Vagina (tissue), 2 donors: ENCODE measurements at regions not wholly inside any gene's neighbourhood (a gene's known extent, or its start where the extent isn't known, plus 50 kb on each side); places are given as distances from the start of the nearest gene placed in this dataset.

Source experiments
- DNase-seq, 2 donors: peaks; one replicate each; pipeline ENCODE4 v3.0.0-alpha.2; 2017; ENCODE audit errors: extremely low spot score in 2 of 2
- H3K27ac ChIP-seq: fragments of 200-600 bp; sonication (generic); one replicate; pipeline ENCODE4 v1.5.1; 2019
- H3K27me3 ChIP-seq: fragments of 200-600 bp; sonication (generic); one replicate; pipeline ENCODE4 v1.5.1; 2019
- H3K36me3 ChIP-seq, 2 donors: fragments of 200-600 bp; sonication (generic); one replicate each; pipeline ENCODE4 v1.5.1; 2017 to 2019
- H3K4me1 ChIP-seq: fragments of 200-600 bp; sonication (generic); one replicate; pipeline ENCODE4 v1.5.1; 2019
- H3K4me3 ChIP-seq, 2 donors: fragments of 200-600 bp; sonication (generic); 1 replicate in 1 of 2; 2 replicates in 1 of 2; pipeline ENCODE4 v1.5.1; 2016 to 2019
- H3K9me3 ChIP-seq: fragments of 200-600 bp; sonication (generic); one replicate; pipeline ENCODE4 v1.5.1; 2019
- CTCF ChIP-seq, 3 experiments: fragments of 450-650 bp in 2 of 3; fragments of 200-600 bp in 1 of 3; sonication (generic) in 1 of 3; IDR thresholded peaks; one replicate each; pipeline ENCODE4 v1.5.1; 2017 to 2019; ENCODE audit warnings: antibody characterized with exemption in 3 of 3, mild to moderate bottlenecking in 2 of 3, moderate library complexity in 2 of 3
- POLR2A ChIP-seq, 2 donors: fragments of 450-650 bp; IDR thresholded peaks; one replicate each; pipeline ENCODE4 v1.6.1; 2017; ENCODE audit warnings: antibody characterized with exemption in 2 of 2, mild to moderate bottlenecking in 2 of 2, moderate library complexity in 2 of 2
- POLR2AphosphoS5 ChIP-seq, 2 donors: sonication (generic); formaldehyde crosslinking; IDR thresholded peaks; one replicate each; pipeline ENCODE4 v1.9.0; 2017; ENCODE audit warnings: antibody characterized with exemption in 2 of 2, mild to moderate bottlenecking in 2 of 2, low read depth in 1 of 2; ENCODE audit not compliant: insufficient read depth in 1 of 2
- intact Hi-C: fragments of 100-400 bp; cut with DNase I; formaldehyde crosslinking; loops from one replicate; pipeline ENCODE4 v1.15.1; 2023

GRCh38 chr6:77403424-77403823 lies 59.9 kb downstream of the HTR1B start:
- no peaks in the 10 kb centered on the region for H3K9me3 ChIP-seq
- TF ChIP-seq POLR2A (IDR thresholded peaks at IDR 0.05): no peak
- TF ChIP-seq CTCF (IDR thresholded peaks at IDR 0.05): no peak
- no peak for TF ChIP-seq POLR2AphosphoS5 (IDR thresholded peaks at IDR 0.05; ENCODE audit: insufficient read depth in 1 of 2, low read depth in 1 of 2)
- no peaks in the 10 kb centered on the region for H3K4me1 ChIP-seq
- H3K27me3 ChIP-seq: no peaks in the 10 kb centered on the region
- H3K36me3 ChIP-seq: no peaks in the 10 kb centered on the region
- no peak for DNase-seq
- intact Hi-C loops: no loop called here
- H3K27ac ChIP-seq: no peak overlapping the region
- no peak overlapping the region for H3K4me3 ChIP-seq

- Histone ChIP-seq H3K9me3 (no peaks in the 10 kb centered on the region), H3K27ac (no peak overlapping the region), H3K4me3 (no peak overlapping the region), H3K4me1 (no peaks in the 10 kb centered on the region), H3K36me3 (no peaks in the 10 kb centered on the region), H3K27me3 (no peaks in the 10 kb centered on the region)
- intact Hi-C loops: no loop called here
- TF ChIP-seq POLR2A (IDR thresholded peaks at IDR 0.05) (no peak), POLR2AphosphoS5 (IDR thresholded peaks at IDR 0.05; ENCODE audit: insufficient read depth in 1 of 2, low read depth in 1 of 2) (no peak), CTCF (IDR thresholded peaks at IDR 0.05) (no peak)
- no peak for DNase-seq
Observed at GRCh38 chr6:77401231-77401630, 62.1 kb downstream of the HTR1B start.

GRCh38 chr6:77397561-77397960 lies 65.7 kb downstream of the HTR1B start:
- TF ChIP-seq CTCF (IDR thresholded peaks at IDR 0.05) (no peak), POLR2AphosphoS5 (IDR thresholded peaks at IDR 0.05; ENCODE audit: insufficient read depth in 1 of 2, low read depth in 1 of 2) (no peak), POLR2A (IDR thresholded peaks at IDR 0.05) (no peak)
- intact Hi-C loops: no loop called here
- Histone ChIP-seq H3K4me1 (no peaks in the 10 kb centered on the region), H3K36me3 (no peaks in the 10 kb centered on the region), H3K9me3 (no peaks in the 10 kb centered on the region), H3K4me3 (no peak overlapping the region), H3K27me3 (no peaks in the 10 kb centered on the region), H3K27ac (no peak overlapping the region)
- no peak for DNase-seq

- Histone ChIP-seq H3K9me3 (no peaks in the 10 kb centered on the region), H3K27ac (no peak overlapping the region), H3K27me3 (no peaks in the 10 kb centered on the region), H3K4me1 (no peaks in the 10 kb centered on the region), H3K36me3 (no peaks in the 10 kb centered on the region), H3K4me3 (no peak overlapping the region)
- intact Hi-C loops: no loop called here
- no peak for TF ChIP-seq POLR2A (IDR thresholded peaks at IDR 0.05)
- no peak for TF ChIP-seq POLR2AphosphoS5 (IDR thresholded peaks at IDR 0.05; ENCODE audit: insufficient read depth in 1 of 2, low read depth in 1 of 2)
- no peak for TF ChIP-seq CTCF (IDR thresholded peaks at IDR 0.05)
- no peak for DNase-seq
Observed at GRCh38 chr6:77389402-77389801, 73.9 kb downstream of the HTR1B start.

- intact Hi-C loops: no loop called here
Observed at GRCh38 chr6:77383026-77383425, 80.3 kb downstream of the HTR1B start.

More at GRCh38 chr6:77383026-77383425, 80.3 kb downstream of the HTR1B start:
- H3K36me3 ChIP-seq: no peaks in the 10 kb centered on the region
- TF ChIP-seq POLR2AphosphoS5 (IDR thresholded peaks at IDR 0.05; ENCODE audit: insufficient read depth in 1 of 2, low read depth in 1 of 2) (no peak), POLR2A (IDR thresholded peaks at IDR 0.05) (no peak), CTCF (IDR thresholded peaks at IDR 0.05) (no peak)
- no peaks in the 10 kb centered on the region for H3K27me3 ChIP-seq
- no peak overlapping the region for H3K27ac ChIP-seq
- no peak for DNase-seq
- H3K4me3 ChIP-seq: no peak overlapping the region
- H3K9me3 ChIP-seq: no peaks in the 10 kb centered on the region
- H3K4me1 ChIP-seq: no peaks in the 10 kb centered on the region
